ENCODE measurements at regions not wholly inside any gene's neighbourhood (a gene's known extent, or its start where the extent isn't known, plus 50 kb on each side); places are given as distances from the start of the nearest gene placed in this dataset.

- H3K4me3 ChIP-seq (ENCODE audit: low read length), result no peak overlapping the region
- TF ChIP-seq CTCF (conservative IDR thresholded peaks at IDR 0.05; ENCODE audit: low read length), result no peak
Observed at GRCh38 chr3:64343689-64344430, 118.6 kb upstream of the PRICKLE2 start.

GRCh38 chr3:64342940-64343688 lies 117.8 kb upstream of the PRICKLE2 start:
- peak; percentile 88 for DNase-seq (ENCODE audit: low read depth)
- TF ChIP-seq CTCF (conservative IDR thresholded peaks at IDR 0.05; ENCODE audit: low read length), result no peak
- H3K4me3 ChIP-seq (ENCODE audit: low read length), result no peak overlapping the region

More at GRCh38 chr3:64343689-64344430, 118.6 kb upstream of the PRICKLE2 start:
- DNase-seq (ENCODE audit: low read depth), result peak; percentile 76

GRCh38 chr3:64341296-64341695 lies 116.0 kb upstream of the PRICKLE2 start:
- no peak overlapping the region for H3K4me3 ChIP-seq (ENCODE audit: low read length)
- no peak for DNase-seq (ENCODE audit: low read depth)
- TF ChIP-seq CTCF (conservative IDR thresholded peaks at IDR 0.05; ENCODE audit: low read length), result no peak

- no peak overlapping the region for H3K4me3 ChIP-seq (ENCODE audit: low read length)
- peak; percentile 72 for DNase-seq (ENCODE audit: low read depth)
- TF ChIP-seq CTCF (conservative IDR thresholded peaks at IDR 0.05; ENCODE audit: low read length), result no peak
Observed at GRCh38 chr3:64340641-64341101, 115.4 kb upstream of the PRICKLE2 start.

GRCh38 chr3:64336488-64336887 lies 111.2 kb upstream of the PRICKLE2 start:
- H3K4me3 ChIP-seq (ENCODE audit: low read length), result no peak overlapping the region
- no peak for DNase-seq (ENCODE audit: low read depth)
- TF ChIP-seq CTCF (conservative IDR thresholded peaks at IDR 0.05; ENCODE audit: low read length), result no peak

- H3K4me3 ChIP-seq (ENCODE audit: low read length), result no peak overlapping the region
- no peak for TF ChIP-seq CTCF (conservative IDR thresholded peaks at IDR 0.05; ENCODE audit: low read length)
- DNase-seq (ENCODE audit: low read depth), result peak; percentile 75
Observed at GRCh38 chr3:64332459-64333350, 107.4 kb upstream of the PRICKLE2 start.
